GM23338 (cell line): ENCODE measurements at regions not wholly inside any gene's neighbourhood (a gene's known extent, or its start where the extent isn't known, plus 50 kb on each side); places are given as distances from the start of the nearest gene placed in this dataset.
A peak's percentile ranks its signal among the peaks of the same experiment; 100 is the strongest.

Source experiments
- ATAC-seq: fragments of 200-7000 bp; cut with Tn5 transposase; 3 replicates; pipeline ENCODE4 v1.9.1; 2020
- DNase-seq: peaks from one replicate; pipeline ENCODE4 v3.0.0-alpha.2; 2015; ENCODE audit warnings: low spot score
- H2AFZ ChIP-seq: fragments of 200-600 bp; sonication (generic); 2 replicates; pipeline ENCODE4 v1.8.0; 2016; ENCODE audit warnings: antibody characterized with exemption, mild to moderate bottlenecking, moderate library complexity
- H3F3A ChIP-seq: fragments of 200-600 bp; sonication (generic); replicated peaks from 2 replicates; pipeline ENCODE4 v1.8.0; 2017; ENCODE audit warnings: antibody characterized with exemption, mixed run types, low read depth
- H3K27ac ChIP-seq: fragments of 200-600 bp; sonication (generic); 2 replicates; pipeline ENCODE4 v1.6.1; 2016; ENCODE audit warnings: low read depth
- H3K27me3 ChIP-seq: fragments of 200-600 bp; sonication (generic); 2 replicates; pipeline ENCODE4 v1.8.0; 2016; ENCODE audit warnings: mild to moderate bottlenecking, mixed run types, moderate library complexity; ENCODE audit not compliant: insufficient read depth
- H3K36me3 ChIP-seq: fragments of 200-600 bp; sonication (generic); 2 replicates; pipeline ENCODE4 v1.8.0; 2016; ENCODE audit warnings: mild to moderate bottlenecking; ENCODE audit not compliant: insufficient read depth
- H3K4me1 ChIP-seq: fragments of 200-600 bp; sonication (generic); 2 replicates; pipeline ENCODE4 v1.8.0; 2016; ENCODE audit warnings: mild to moderate bottlenecking, moderate library complexity; ENCODE audit not compliant: insufficient read depth
- H3K4me2 ChIP-seq: fragments of 200-600 bp; sonication (generic); 2 replicates; pipeline ENCODE4 v1.7.1; 2017; ENCODE audit warnings: mixed run types
- H3K4me3 ChIP-seq: fragments of 200-600 bp; sonication (generic); 2 replicates; pipeline ENCODE4 v1.6.1; 2016; ENCODE audit warnings: mixed run types
- H3K79me2 ChIP-seq: fragments of 200-600 bp; sonication (generic); replicated peaks from 2 replicates; pipeline ENCODE4 v1.8.0; 2017; ENCODE audit warnings: mild to moderate bottlenecking; ENCODE audit not compliant: insufficient read depth
- H3K9me2 ChIP-seq: fragments of 200-600 bp; sonication (generic); 2 replicates; pipeline ENCODE4 v1.8.0; 2017; ENCODE audit not compliant: insufficient read depth
- H4K20me1 ChIP-seq: fragments of 200-600 bp; sonication (generic); replicated peaks from 2 replicates; pipeline ENCODE4 v1.8.0; 2017; ENCODE audit warnings: mild to moderate bottlenecking; ENCODE audit not compliant: insufficient read depth
- H3K27ac Mint-ChIP-seq: 2 replicates; pipeline ENCODE4 v1.8.0; 2020; ENCODE audit warnings: inconsistent platforms, mild to moderate bottlenecking, moderate library complexity, mixed read lengths
- H3K27me3 Mint-ChIP-seq: 3 replicates; pipeline ENCODE4 v1.8.0; 2022; ENCODE audit warnings: low read depth, mild to moderate bottlenecking, moderate library complexity, mixed read lengths, inconsistent platforms; ENCODE audit not compliant: insufficient read depth, poor library complexity
- H3K36me3 Mint-ChIP-seq: 3 replicates; pipeline ENCODE4 v1.8.0; 2021; ENCODE audit warnings: low read depth, mild to moderate bottlenecking, inconsistent platforms, moderate library complexity, mixed read lengths
- H3K4me1 Mint-ChIP-seq: 3 replicates; pipeline ENCODE4 v1.8.0; 2020; ENCODE audit warnings: mild to moderate bottlenecking, inconsistent platforms, mixed read lengths
- H3K4me3 Mint-ChIP-seq: 3 replicates; pipeline ENCODE4 v1.8.0; 2021; ENCODE audit warnings: moderate library complexity, mild to moderate bottlenecking, inconsistent platforms, mixed read lengths
- H3K9me3 Mint-ChIP-seq: 3 replicates; pipeline ENCODE4 v1.8.0; 2020; ENCODE audit warnings: moderate library complexity, mild to moderate bottlenecking, inconsistent platforms, mixed read lengths
- EZH2 ChIP-seq: fragments of 200-600 bp; sonication (generic); IDR thresholded peaks from one replicate; pipeline ENCODE4 v1.8.0; 2017; ENCODE audit warnings: antibody characterized with exemption, mild to moderate bottlenecking, low read depth; ENCODE audit not compliant: unreplicated experiment
- EZH2phosphoT487 ChIP-seq: fragments of 200-600 bp; sonication (generic); IDR thresholded peaks from one replicate; pipeline ENCODE4 v1.8.1; 2018; ENCODE audit warnings: antibody characterized with exemption; ENCODE audit not compliant: unreplicated experiment
- JUNB ChIP-seq: IDR thresholded peaks from one replicate; pipeline ENCODE4 v1.6.1; 2016; ENCODE audit warnings: antibody characterized with exemption; ENCODE audit not compliant: unreplicated experiment
- NANOG ChIP-seq: IDR thresholded peaks from 2 replicates; pipeline ENCODE4 v1.6.1; 2016; ENCODE audit warnings: antibody characterized with exemption, borderline replicate concordance
- POLR2AphosphoS5 ChIP-seq: IDR thresholded peaks from 2 replicates; pipeline ENCODE4 v1.6.1; 2016; ENCODE audit warnings: antibody characterized with exemption, low read depth
- STAT1 ChIP-seq: IDR thresholded peaks from one replicate; pipeline ENCODE4 v1.6.1; 2016; ENCODE audit warnings: antibody characterized with exemption; ENCODE audit not compliant: unreplicated experiment
- ZNF114 ChIP-seq: fragments of 250-450 bp; sonication (Bioruptor Pico); IDR thresholded peaks from 2 replicates; pipeline ENCODE4 v1.5.0; 2020; ENCODE audit warnings: mild to moderate bottlenecking, moderate library complexity
- ZNF331 ChIP-seq: fragments of 250-450 bp; sonication (Bioruptor Pico); IDR thresholded peaks from 2 replicates; pipeline ENCODE4 v1.5.0; 2020; ENCODE audit warnings: low read depth, mild to moderate bottlenecking, moderate library complexity
- TF ChIP-seq, protein P1 (sequence below), 2 experiments: fragments of 200-600 bp in 1 of 2; sonication (generic) in 1 of 2; conservative IDR thresholded peaks; 2 replicates each; pipeline versions ENCODE4 v1.5.1 to v1.6.1; 2016 to 2017; ENCODE audit warnings: antibody characterized with exemption in 2 of 2, low read depth in 2 of 2, mild to moderate bottlenecking in 2 of 2, moderate library complexity in 1 of 2
- TF ChIP-seq, protein P2 (sequence below): IDR thresholded peaks from 2 replicates; pipeline ENCODE4 v1.6.1; 2016; ENCODE audit warnings: antibody characterized with exemption
- TF ChIP-seq, protein P3 (sequence below): IDR thresholded peaks from one replicate; pipeline ENCODE4 v1.6.1; 2018; ENCODE audit warnings: antibody characterized with exemption; ENCODE audit not compliant: unreplicated experiment

DNA sequence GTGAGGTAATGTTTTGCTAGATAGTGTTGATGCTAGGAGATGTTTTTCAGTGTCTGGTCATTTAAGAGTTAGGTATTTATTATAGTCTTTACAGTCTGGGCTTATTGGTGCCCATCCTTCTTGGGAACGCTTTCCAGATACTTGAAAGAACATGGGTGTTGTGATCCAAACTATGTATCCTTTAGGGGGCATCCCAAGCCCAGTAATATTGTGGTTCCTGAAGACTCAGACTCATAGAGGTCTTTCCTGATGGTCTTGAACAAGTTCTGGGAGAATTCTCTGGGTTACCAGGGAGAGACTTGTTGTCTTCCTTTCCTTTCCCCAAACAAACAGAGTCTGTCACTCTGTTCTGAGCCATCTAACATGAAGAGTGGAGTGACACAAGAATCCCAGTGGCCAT lies 99.7 kb upstream of the LRRC3B start:
- Histone ChIP-seq H2AFZ (no peak overlapping the region), H3K4me1 (no peaks in the 10 kb centered on the region), H3K9me2 (no peaks in the 10 kb centered on the region), H3K4me3 (no peak overlapping the region), H3K27ac (no peak overlapping the region), H3K4me2 (no peak overlapping the region), H3F3A (no peaks in the 10 kb centered on the region), H3K27me3 (no peaks in the 10 kb centered on the region), H3K79me2 (no peaks in the 10 kb centered on the region), H4K20me1 (no peaks in the 10 kb centered on the region), H3K36me3 (no peaks in the 10 kb centered on the region)
- ATAC-seq (no peak), DNase-seq (peak; percentile 34)
- H3K4me3 Mint-ChIP-seq = no peak overlapping the region
- H3K36me3 Mint-ChIP-seq = peaks cover 7% of the 10 kb centered on the region; the same call in 2 of the 3 replicates
- TF ChIP-seq EZH2 (no peak), EZH2phosphoT487 (no peak), STAT1 (no peak), NANOG (no peak), ZNF331 (CRISPR knock-in tag) (no peak), JUNB (no peak)
- TF ChIP-seq, protein P1, sequence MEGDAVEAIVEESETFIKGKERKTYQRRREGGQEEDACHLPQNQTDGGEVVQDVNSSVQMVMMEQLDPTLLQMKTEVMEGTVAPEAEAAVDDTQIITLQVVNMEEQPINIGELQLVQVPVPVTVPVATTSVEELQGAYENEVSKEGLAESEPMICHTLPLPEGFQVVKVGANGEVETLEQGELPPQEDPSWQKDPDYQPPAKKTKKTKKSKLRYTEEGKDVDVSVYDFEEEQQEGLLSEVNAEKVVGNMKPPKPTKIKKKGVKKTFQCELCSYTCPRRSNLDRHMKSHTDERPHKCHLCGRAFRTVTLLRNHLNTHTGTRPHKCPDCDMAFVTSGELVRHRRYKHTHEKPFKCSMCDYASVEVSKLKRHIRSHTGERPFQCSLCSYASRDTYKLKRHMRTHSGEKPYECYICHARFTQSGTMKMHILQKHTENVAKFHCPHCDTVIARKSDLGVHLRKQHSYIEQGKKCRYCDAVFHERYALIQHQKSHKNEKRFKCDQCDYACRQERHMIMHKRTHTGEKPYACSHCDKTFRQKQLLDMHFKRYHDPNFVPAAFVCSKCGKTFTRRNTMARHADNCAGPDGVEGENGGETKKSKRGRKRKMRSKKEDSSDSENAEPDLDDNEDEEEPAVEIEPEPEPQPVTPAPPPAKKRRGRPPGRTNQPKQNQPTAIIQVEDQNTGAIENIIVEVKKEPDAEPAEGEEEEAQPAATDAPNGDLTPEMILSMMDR (conservative IDR thresholded peaks at IDR 0.05; ENCODE audit: low read depth in 2 of 2) = peak; percentile 29 to 49; a peak in 3 of 4 replicates
- TF ChIP-seq, protein P2, sequence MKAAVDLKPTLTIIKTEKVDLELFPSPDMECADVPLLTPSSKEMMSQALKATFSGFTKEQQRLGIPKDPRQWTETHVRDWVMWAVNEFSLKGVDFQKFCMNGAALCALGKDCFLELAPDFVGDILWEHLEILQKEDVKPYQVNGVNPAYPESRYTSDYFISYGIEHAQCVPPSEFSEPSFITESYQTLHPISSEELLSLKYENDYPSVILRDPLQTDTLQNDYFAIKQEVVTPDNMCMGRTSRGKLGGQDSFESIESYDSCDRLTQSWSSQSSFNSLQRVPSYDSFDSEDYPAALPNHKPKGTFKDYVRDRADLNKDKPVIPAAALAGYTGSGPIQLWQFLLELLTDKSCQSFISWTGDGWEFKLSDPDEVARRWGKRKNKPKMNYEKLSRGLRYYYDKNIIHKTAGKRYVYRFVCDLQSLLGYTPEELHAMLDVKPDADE = no peak
- no peak overlapping the region for H3K27ac Mint-ChIP-seq
- peaks cover 16% of the 10 kb centered on the region for H3K9me3 Mint-ChIP-seq
- peaks cover 4% of the 10 kb centered on the region for H3K27me3 Mint-ChIP-seq
- no peaks in the 10 kb centered on the region for H3K4me1 Mint-ChIP-seq

DNA sequence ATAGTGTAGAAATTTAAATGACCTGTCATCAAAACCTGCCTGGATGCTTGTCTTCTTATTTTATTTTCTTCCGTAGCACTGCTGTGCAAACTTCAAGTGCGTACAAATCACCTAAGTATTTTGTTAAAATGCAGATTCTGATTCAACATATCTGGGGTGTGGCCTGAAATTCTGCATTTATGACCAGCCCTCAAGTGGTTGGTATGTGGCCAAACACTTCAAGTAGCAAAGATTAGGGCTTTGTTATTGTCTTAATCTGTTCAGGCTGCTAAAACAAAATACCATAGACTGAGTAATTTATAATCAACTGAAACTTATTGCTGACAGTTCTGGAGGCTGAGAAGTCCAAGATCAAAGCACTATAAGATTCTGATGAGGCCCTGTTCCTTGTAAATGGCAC lies 97.6 kb upstream of the LRRC3B start:
- Histone ChIP-seq H3K27me3 (no peaks in the 10 kb centered on the region), H3K4me3 (no peak overlapping the region), H3F3A (no peaks in the 10 kb centered on the region), H3K4me1 (no peaks in the 10 kb centered on the region), H3K9me2 (no peaks in the 10 kb centered on the region), H3K79me2 (no peaks in the 10 kb centered on the region), H2AFZ (no peak overlapping the region), H3K27ac (no peak overlapping the region), H4K20me1 (no peaks in the 10 kb centered on the region), H3K4me2 (no peak overlapping the region), H3K36me3 (no peaks in the 10 kb centered on the region)
- peaks cover 6% of the 10 kb centered on the region for H3K27me3 Mint-ChIP-seq
- H3K9me3 Mint-ChIP-seq = peaks cover 26% of the 10 kb centered on the region
- no peak overlapping the region for H3K4me3 Mint-ChIP-seq
- DNase-seq (no peak), ATAC-seq (no peak)
- H3K27ac Mint-ChIP-seq = no peak overlapping the region
- no peak for TF ChIP-seq EZH2
- no peak for TF ChIP-seq EZH2phosphoT487
- peaks cover 14% of the 10 kb centered on the region; the same call in 2 of the 3 replicates for H3K36me3 Mint-ChIP-seq
- no peaks in the 10 kb centered on the region for H3K4me1 Mint-ChIP-seq

DNA sequence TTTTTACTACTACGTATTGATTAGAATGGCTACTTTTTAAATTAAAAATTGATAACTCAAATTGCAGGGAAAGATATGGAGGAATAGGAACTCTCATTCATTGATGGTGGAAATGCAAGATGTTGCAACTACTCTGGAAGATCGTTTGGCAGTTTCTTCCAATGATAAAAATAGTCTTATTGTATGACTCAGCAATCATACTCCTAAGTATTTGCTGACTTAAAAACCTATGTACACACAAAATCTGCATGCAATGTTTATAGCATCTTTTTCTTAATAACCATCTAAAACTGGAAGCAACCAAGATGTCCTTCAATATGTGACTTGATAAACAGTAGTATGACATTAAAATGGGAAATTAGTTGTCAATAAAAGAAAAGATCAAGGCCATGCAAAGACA lies 87.4 kb upstream of the LRRC3B start:
- no peak for DNase-seq
- Histone ChIP-seq H3F3A (no peaks in the 10 kb centered on the region), H3K79me2 (no peaks in the 10 kb centered on the region), H3K4me3 (no peak overlapping the region), H3K36me3 (no peaks in the 10 kb centered on the region), H4K20me1 (no peaks in the 10 kb centered on the region), H2AFZ (no peak overlapping the region), H3K4me2 (no peak overlapping the region), H3K27ac (no peak overlapping the region), H3K9me2 (no peaks in the 10 kb centered on the region), H3K27me3 (no peaks in the 10 kb centered on the region), H3K4me1 (no peaks in the 10 kb centered on the region)
- no peak for ATAC-seq
- no peaks in the 10 kb centered on the region for H3K4me1 Mint-ChIP-seq
- H3K36me3 Mint-ChIP-seq = no peaks in the 10 kb centered on the region
- no peak overlapping the region for H3K4me3 Mint-ChIP-seq
- H3K27me3 Mint-ChIP-seq = no peaks in the 10 kb centered on the region
- peaks cover 9% of the 10 kb centered on the region; the same call in 2 of the 3 replicates for H3K9me3 Mint-ChIP-seq
- H3K27ac Mint-ChIP-seq = no peak overlapping the region
- TF ChIP-seq POLR2AphosphoS5 (no peak), ZNF114 (CRISPR knock-in tag) (no peak), STAT1 (no peak), EZH2 (no peak), JUNB (no peak), NANOG (no peak), EZH2phosphoT487 (no peak)
- TF ChIP-seq, protein P3, sequence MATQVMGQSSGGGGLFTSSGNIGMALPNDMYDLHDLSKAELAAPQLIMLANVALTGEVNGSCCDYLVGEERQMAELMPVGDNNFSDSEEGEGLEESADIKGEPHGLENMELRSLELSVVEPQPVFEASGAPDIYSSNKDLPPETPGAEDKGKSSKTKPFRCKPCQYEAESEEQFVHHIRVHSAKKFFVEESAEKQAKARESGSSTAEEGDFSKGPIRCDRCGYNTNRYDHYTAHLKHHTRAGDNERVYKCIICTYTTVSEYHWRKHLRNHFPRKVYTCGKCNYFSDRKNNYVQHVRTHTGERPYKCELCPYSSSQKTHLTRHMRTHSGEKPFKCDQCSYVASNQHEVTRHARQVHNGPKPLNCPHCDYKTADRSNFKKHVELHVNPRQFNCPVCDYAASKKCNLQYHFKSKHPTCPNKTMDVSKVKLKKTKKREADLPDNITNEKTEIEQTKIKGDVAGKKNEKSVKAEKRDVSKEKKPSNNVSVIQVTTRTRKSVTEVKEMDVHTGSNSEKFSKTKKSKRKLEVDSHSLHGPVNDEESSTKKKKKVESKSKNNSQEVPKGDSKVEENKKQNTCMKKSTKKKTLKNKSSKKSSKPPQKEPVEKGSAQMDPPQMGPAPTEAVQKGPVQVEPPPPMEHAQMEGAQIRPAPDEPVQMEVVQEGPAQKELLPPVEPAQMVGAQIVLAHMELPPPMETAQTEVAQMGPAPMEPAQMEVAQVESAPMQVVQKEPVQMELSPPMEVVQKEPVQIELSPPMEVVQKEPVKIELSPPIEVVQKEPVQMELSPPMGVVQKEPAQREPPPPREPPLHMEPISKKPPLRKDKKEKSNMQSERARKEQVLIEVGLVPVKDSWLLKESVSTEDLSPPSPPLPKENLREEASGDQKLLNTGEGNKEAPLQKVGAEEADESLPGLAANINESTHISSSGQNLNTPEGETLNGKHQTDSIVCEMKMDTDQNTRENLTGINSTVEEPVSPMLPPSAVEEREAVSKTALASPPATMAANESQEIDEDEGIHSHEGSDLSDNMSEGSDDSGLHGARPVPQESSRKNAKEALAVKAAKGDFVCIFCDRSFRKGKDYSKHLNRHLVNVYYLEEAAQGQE = no peak
- TF ChIP-seq, protein P1 (conservative IDR thresholded peaks at IDR 0.05; ENCODE audit: low read depth in 2 of 2) = no peak
